WTC11 (cell line): ENCODE measurements at regions not wholly inside any gene's neighbourhood (a gene's known extent, or its start where the extent isn't known, plus 50 kb on each side); places are given as distances from the start of the nearest gene placed in this dataset.

Experiments
- CTCF ChIP-seq: fragments of 200-600 bp; IDR thresholded peaks from 2 replicates; pipeline ENCODE4 v1.8.0; 2022; ENCODE audit warnings: antibody characterized with exemption
- FOXP1 ChIP-seq: sonication (generic); formaldehyde crosslinking; IDR thresholded peaks from 2 replicates; pipeline ENCODE4 v1.8.0; 2022; ENCODE audit warnings: missing genetic modification reagents, mild to moderate bottlenecking, moderate library complexity, borderline replicate concordance
- FOXP4 ChIP-seq: sonication (generic); formaldehyde crosslinking; IDR thresholded peaks from 2 replicates; pipeline ENCODE4 v1.8.0; 2022; ENCODE audit warnings: mild to moderate bottlenecking, missing genetic modification reagents
- NR3C1 ChIP-seq: sonication (generic); formaldehyde crosslinking; conservative IDR thresholded peaks from 2 replicates; pipeline ENCODE4 v1.8.1; 2023; ENCODE audit warnings: low read depth, mild to moderate bottlenecking, missing genetic modification reagents
- SP1 ChIP-seq: sonication (generic); formaldehyde crosslinking; conservative IDR thresholded peaks from 2 replicates; pipeline ENCODE4 v1.8.1; 2022; ENCODE audit warnings: missing genetic modification reagents
- TEAD1 ChIP-seq: sonication (generic); formaldehyde crosslinking; IDR thresholded peaks from 2 replicates; pipeline ENCODE4 v1.8.0; 2022; ENCODE audit warnings: mild to moderate bottlenecking, missing genetic modification reagents
- ZBTB43 ChIP-seq: sonication (generic); formaldehyde crosslinking; IDR thresholded peaks from 2 replicates; pipeline ENCODE4 v1.8.1; 2023; ENCODE audit warnings: mild to moderate bottlenecking, missing genetic modification reagents
- TF ChIP-seq, protein P1 (sequence below): sonication (generic); formaldehyde crosslinking; IDR thresholded peaks from 2 replicates; pipeline ENCODE4 v1.8.0; 2022; ENCODE audit warnings: mild to moderate bottlenecking, missing genetic modification reagents
- TF ChIP-seq, protein P2 (sequence below): sonication (generic); formaldehyde crosslinking; IDR thresholded peaks from 2 replicates; pipeline ENCODE4 v1.8.0; 2022; ENCODE audit warnings: mild to moderate bottlenecking, missing genetic modification reagents

DNA sequence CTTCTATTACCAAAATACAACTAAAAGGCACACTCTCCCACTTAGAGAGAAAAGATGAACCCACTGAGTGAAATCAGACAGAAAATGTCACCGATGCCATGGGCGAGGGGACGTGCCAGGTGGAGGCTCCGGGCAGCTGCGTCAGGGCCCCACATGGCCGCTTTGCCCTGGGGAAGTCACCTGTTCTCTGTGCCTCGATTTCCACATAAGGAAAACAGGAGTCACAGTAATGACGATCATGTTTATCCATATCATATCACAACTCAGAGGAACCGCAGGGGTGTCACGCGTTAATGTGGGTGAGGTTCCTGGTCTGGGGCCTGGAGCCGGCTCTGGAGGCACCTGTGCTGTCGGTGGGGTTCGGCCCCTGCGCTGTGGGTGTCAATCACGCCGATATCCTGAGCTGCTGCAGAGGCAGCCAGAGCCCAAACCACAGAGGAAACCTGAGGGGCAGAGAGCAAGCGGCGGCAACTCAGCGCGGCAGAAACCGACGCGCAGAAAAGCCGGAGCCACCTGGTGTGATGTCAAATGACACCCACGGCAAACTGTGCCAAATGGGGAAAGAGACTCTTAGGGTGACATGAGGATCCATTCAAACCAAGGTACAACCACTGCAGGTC lies 243.7 kb downstream of the BRD1 start:
- TF ChIP-seq TEAD1 (CRISPR knock-in tag): no peak
- TF ChIP-seq CTCF: no peak
- no peak for TF ChIP-seq SP1 (CRISPR knock-in tag)
- TF ChIP-seq FOXP4 (CRISPR knock-in tag): no peak
- TF ChIP-seq, protein P1, sequence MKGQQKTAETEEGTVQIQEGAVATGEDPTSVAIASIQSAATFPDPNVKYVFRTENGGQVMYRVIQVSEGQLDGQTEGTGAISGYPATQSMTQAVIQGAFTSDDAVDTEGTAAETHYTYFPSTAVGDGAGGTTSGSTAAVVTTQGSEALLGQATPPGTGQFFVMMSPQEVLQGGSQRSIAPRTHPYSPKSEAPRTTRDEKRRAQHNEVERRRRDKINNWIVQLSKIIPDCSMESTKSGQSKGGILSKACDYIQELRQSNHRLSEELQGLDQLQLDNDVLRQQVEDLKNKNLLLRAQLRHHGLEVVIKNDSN (CRISPR knock-in tag): no peak
- TF ChIP-seq, protein P2, sequence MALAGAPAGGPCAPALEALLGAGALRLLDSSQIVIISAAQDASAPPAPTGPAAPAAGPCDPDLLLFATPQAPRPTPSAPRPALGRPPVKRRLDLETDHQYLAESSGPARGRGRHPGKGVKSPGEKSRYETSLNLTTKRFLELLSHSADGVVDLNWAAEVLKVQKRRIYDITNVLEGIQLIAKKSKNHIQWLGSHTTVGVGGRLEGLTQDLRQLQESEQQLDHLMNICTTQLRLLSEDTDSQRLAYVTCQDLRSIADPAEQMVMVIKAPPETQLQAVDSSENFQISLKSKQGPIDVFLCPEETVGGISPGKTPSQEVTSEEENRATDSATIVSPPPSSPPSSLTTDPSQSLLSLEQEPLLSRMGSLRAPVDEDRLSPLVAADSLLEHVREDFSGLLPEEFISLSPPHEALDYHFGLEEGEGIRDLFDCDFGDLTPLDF: no peak
- no peak for TF ChIP-seq ZBTB43
- no peak for TF ChIP-seq FOXP1
- no peak for TF ChIP-seq NR3C1 (CRISPR knock-in tag)
